ENCODE measurements at regions not wholly inside any gene's neighbourhood (a gene's known extent, or its start where the extent isn't known, plus 50 kb on each side); places are given as distances from the start of the nearest gene placed in this dataset.

GRCh38 chr15:38706956-38707355 is 142.3 kb upstream of the RASGRP1 start:
- TF ChIP-seq CTCF (IDR thresholded peaks at IDR 0.05; ENCODE audit: low read length) (no peak), EZH2 (IDR thresholded peaks at IDR 0.05; ENCODE audit: borderline replicate concordance, low read length) (no peak)
